ENCODE measurements at regions not wholly inside any gene's neighbourhood (a gene's known extent, or its start where the extent isn't known, plus 50 kb on each side); places are given as distances from the start of the nearest gene placed in this dataset.

- Histone ChIP-seq H3K27me3 (ENCODE audit: insufficient read depth) (no peaks in the 10 kb centered on the region), H4K20me1 (replicated peaks; ENCODE audit: insufficient read depth) (no peaks in the 10 kb centered on the region), H3K36me3 (ENCODE audit: insufficient read depth) (no peaks in the 10 kb centered on the region), H3K4me3 (peak overlapping the region; percentile 29; the same call in 1 of the 2 replicates), H3K4me1 (ENCODE audit: insufficient read depth) (peaks cover 37% of the 10 kb centered on the region), H3K79me2 (replicated peaks; ENCODE audit: insufficient read depth) (no peaks in the 10 kb centered on the region), H2AFZ (no peak overlapping the region), H3K27ac (ENCODE audit: low read depth) (peak overlapping the region; percentile 60), H3K4me2 (peak overlapping the region; percentile 61), H3F3A (replicated peaks; ENCODE audit: low read depth) (no peaks in the 10 kb centered on the region), H3K9me2 (ENCODE audit: insufficient read depth) (no peaks in the 10 kb centered on the region)
- Mint-ChIP-seq H3K27ac (peak overlapping the region; percentile 88), H3K9me3 (no peaks in the 10 kb centered on the region), H3K27me3 (ENCODE audit: insufficient read depth, low read depth, poor library complexity) (peaks cover 3% of the 10 kb centered on the region), H3K36me3 (ENCODE audit: low read depth) (no peaks in the 10 kb centered on the region), H3K4me1 (peaks cover 46% of the 10 kb centered on the region), H3K4me3 (peak overlapping the region; percentile 47)
- peak; percentile 91 for DNase-seq (ENCODE audit: low spot score)
- peak; percentile 83; the same call in 1 of the 2 replicates for TF ChIP-seq ZNF462 (CRISPR knock-in tag; IDR thresholded peaks at IDR 0.05)
- TF ChIP-seq REST (IDR thresholded peaks at IDR 0.05; ENCODE audit: unreplicated experiment) = no peak
- TF ChIP-seq CTCF (conservative IDR thresholded peaks at IDR 0.05; ENCODE audit: low read depth in 2 of 2) = no peak
- TF ChIP-seq NANOG (IDR thresholded peaks at IDR 0.05; ENCODE audit: borderline replicate concordance) = peak; percentile 44; the same call in 1 of the 2 replicates
- peak; percentile 98 for ATAC-seq
Measured at GRCh38 chr14:55957950-55958349, 160.3 kb upstream of the PELI2 start.

Measured in GM23338 (cell line).